Liver (tissue), 8 donors: ENCODE measurements at regions not wholly inside any gene's neighbourhood (a gene's known extent, or its start where the extent isn't known, plus 50 kb on each side); places are given as distances from the start of the nearest gene placed in this dataset.

Experiments used
- DNase-seq: peaks from one replicate; pipeline ENCODE4 v3.0.0-alpha.2; 2017; ENCODE audit warnings: low spot score
- H3K27ac ChIP-seq, 2 donors: one replicate each; pipeline ENCODE4 v1.7.0; 2013; ENCODE audit warnings: inconsistent platforms in 2 of 2, low read length in 2 of 2, control low read depth in 1 of 2, low read depth in 1 of 2, mild to moderate bottlenecking in 1 of 2
- H3K27me3 ChIP-seq, 4 donors: one replicate each; pipeline versions ENCODE4 v1.6.1 to v1.7.0; 2013; ENCODE audit warnings: low read length in 3 of 4, inconsistent platforms in 1 of 4, mild to moderate bottlenecking in 1 of 4, moderate library complexity in 1 of 4; ENCODE audit not compliant: control insufficient read depth in 4 of 4, insufficient read depth in 4 of 4
- H3K36me3 ChIP-seq, 4 donors: one replicate each; pipeline versions ENCODE4 v1.6.1 to v1.7.0; 2013; ENCODE audit warnings: low read length in 3 of 4, mild to moderate bottlenecking in 3 of 4, low read depth in 1 of 4, moderate library complexity in 1 of 4; ENCODE audit not compliant: control insufficient read depth in 4 of 4, insufficient read depth in 3 of 4
- H3K4me1 ChIP-seq, 4 donors: one replicate each; pipeline versions ENCODE4 v1.6.1 to v1.7.0; 2013; ENCODE audit warnings: low read length in 3 of 4, mild to moderate bottlenecking in 3 of 4, moderate library complexity in 1 of 4; ENCODE audit not compliant: control insufficient read depth in 4 of 4, insufficient read depth in 4 of 4
- H3K4me3 ChIP-seq, 3 donors: one replicate each; pipeline versions ENCODE4 v1.6.1 to v1.7.0; 2013; ENCODE audit warnings: low read length in 3 of 3, control low read depth in 1 of 3, low read depth in 1 of 3, mild to moderate bottlenecking in 1 of 3
- H3K9ac ChIP-seq, 2 donors: one replicate each; pipeline ENCODE4 v1.7.0; 2013; ENCODE audit warnings: low read length in 2 of 2, mild to moderate bottlenecking in 2 of 2, moderate library complexity in 2 of 2, control low read depth in 1 of 2, low read depth in 1 of 2
- H3K9me3 ChIP-seq, 4 donors: one replicate each; pipeline versions ENCODE4 v1.6.1 to v1.7.0; 2013; ENCODE audit warnings: low read length in 3 of 4; ENCODE audit not compliant: control insufficient read depth in 4 of 4
- ATF3 ChIP-seq: IDR thresholded peaks from 2 replicates; pipeline ENCODE4 v1.6.1; 2016; ENCODE audit warnings: antibody characterized with exemption
- CTCF ChIP-seq: fragments of 150-350 bp; IDR thresholded peaks from 2 replicates; pipeline ENCODE4 v1.5.1; 2017; ENCODE audit warnings: improper control_type of control experiment, low read depth, low read length; ENCODE audit not compliant: missing input control
- EGR1 ChIP-seq, 2 donors: IDR thresholded peaks; 2 replicates each; pipeline ENCODE4 v1.6.1; 2016 to 2018; ENCODE audit warnings: antibody characterized with exemption in 2 of 2, low read depth in 2 of 2
- FOXA1 ChIP-seq: IDR thresholded peaks from 2 replicates; pipeline ENCODE4 v1.6.1; 2016; ENCODE audit warnings: antibody characterized with exemption
- FOXA2 ChIP-seq: IDR thresholded peaks from 2 replicates; pipeline ENCODE4 v1.6.1; 2016; ENCODE audit warnings: antibody characterized with exemption
- GABPA ChIP-seq, 2 donors: IDR thresholded peaks in 1 of 2; conservative IDR thresholded peaks in 1 of 2; 2 replicates each; pipeline ENCODE4 v1.6.1; 2016; ENCODE audit warnings: antibody characterized with exemption in 2 of 2, mild to moderate bottlenecking in 1 of 2, moderate library complexity in 1 of 2
- HNF4A ChIP-seq, 2 donors: conservative IDR thresholded peaks; 2 replicates each; pipeline ENCODE4 v1.6.1; 2016; ENCODE audit warnings: antibody characterized with exemption in 2 of 2, mild to moderate bottlenecking in 2 of 2
- HNF4G ChIP-seq: IDR thresholded peaks from 2 replicates; pipeline ENCODE4 v1.6.1; 2016; ENCODE audit warnings: antibody characterized with exemption
- JUND ChIP-seq, 2 donors: IDR thresholded peaks; 2 replicates each; pipeline ENCODE4 v1.6.1; 2016; ENCODE audit warnings: antibody characterized with exemption in 2 of 2
- MAX ChIP-seq: IDR thresholded peaks from 2 replicates; pipeline ENCODE4 v1.6.1; 2016; ENCODE audit warnings: antibody characterized with exemption
- NR2F2 ChIP-seq: IDR thresholded peaks from 2 replicates; pipeline ENCODE4 v1.6.1; 2016; ENCODE audit warnings: antibody characterized with exemption
- RAD21 ChIP-seq, 2 donors: IDR thresholded peaks; 2 replicates each; pipeline ENCODE4 v1.6.1; 2016; ENCODE audit warnings: antibody characterized with exemption in 2 of 2, mild to moderate bottlenecking in 2 of 2
- REST ChIP-seq: IDR thresholded peaks from 2 replicates; pipeline ENCODE4 v1.6.1; 2016; ENCODE audit warnings: antibody characterized with exemption, mild to moderate bottlenecking
- RXRA ChIP-seq, 2 donors: IDR thresholded peaks; 2 replicates each; pipeline ENCODE4 v1.6.1; 2017 to 2018; ENCODE audit warnings: antibody characterized with exemption in 2 of 2, mild to moderate bottlenecking in 1 of 2
- SP1 ChIP-seq: IDR thresholded peaks from 2 replicates; pipeline ENCODE4 v1.6.1; 2018; ENCODE audit warnings: antibody characterized with exemption, mild to moderate bottlenecking
- TAF1 ChIP-seq: conservative IDR thresholded peaks from 2 replicates; pipeline ENCODE4 v1.6.1; 2016; ENCODE audit warnings: antibody characterized with exemption, mild to moderate bottlenecking
- YY1 ChIP-seq: IDR thresholded peaks from 2 replicates; pipeline ENCODE4 v1.6.1; 2016; ENCODE audit warnings: antibody characterized with exemption, mild to moderate bottlenecking
- ZBTB33 ChIP-seq: IDR thresholded peaks from 2 replicates; pipeline ENCODE4 v1.6.1; 2016; ENCODE audit warnings: antibody characterized with exemption
- WGBS: extraction: QIAGEN DNeasy Blood & Tissue Kit; methylation state at CpG from one replicate; pipeline ENCODE4 v1.1.7; 2013; 5-methylcytosine and 5-hydroxymethylcytosine counted together
- donor health status: healthy.
- donor health status: healthy.
- donor health status: healthy.
- donor health status: healthy.
- donor health status: healthy.

GRCh38 chr18:55841314-55841713, 253.3 kb upstream of the TCF4 start:
- Histone ChIP-seq H3K27me3 (no peaks in the 10 kb centered on the region), H3K36me3 (no peaks in the 10 kb centered on the region), H3K9me3 (peaks cover 0 to 10% (median 0%) of the 10 kb centered on the region in 4 donors), H3K27ac (no peak overlapping the region), H3K9ac (no peak overlapping the region), H3K4me1 (no peaks in the 10 kb centered on the region), H3K4me3 (no peak overlapping the region)
- DNase-seq = no peak
- 89% methylated on average over 2 of the region's 2 CpGs for WGBS
- TF ChIP-seq NR2F2 = no peak
- no peak for TF ChIP-seq YY1
- TF ChIP-seq ATF3 = no peak
- TF ChIP-seq HNF4G = no peak
- no peak for TF ChIP-seq TAF1
- TF ChIP-seq REST = no peak
- TF ChIP-seq HNF4A (conservative IDR thresholded peaks at IDR 0.05) = no peak
- no peak for TF ChIP-seq JUND (IDR thresholded peaks at IDR 0.05)
- no peak for TF ChIP-seq CTCF
- TF ChIP-seq GABPA (IDR thresholded peaks at IDR 0.05 in 1 of 2, conservative IDR thresholded peaks at IDR 0.05 in 1 of 2) = no peak
- no peak for TF ChIP-seq RAD21 (IDR thresholded peaks at IDR 0.05)
- no peak for TF ChIP-seq RXRA (IDR thresholded peaks at IDR 0.05)
- no peak for TF ChIP-seq FOXA2
- TF ChIP-seq FOXA1 = no peak
- TF ChIP-seq SP1 = no peak
- no peak for TF ChIP-seq MAX
- TF ChIP-seq ZBTB33 = no peak
- no peak for TF ChIP-seq EGR1 (IDR thresholded peaks at IDR 0.05; ENCODE audit: low read depth in 2 of 2)
